ENCODE measurements at regions not wholly inside any gene's neighbourhood (a gene's known extent, or its start where the extent isn't known, plus 50 kb on each side); places are given as distances from the start of the nearest gene placed in this dataset.

DNA sequence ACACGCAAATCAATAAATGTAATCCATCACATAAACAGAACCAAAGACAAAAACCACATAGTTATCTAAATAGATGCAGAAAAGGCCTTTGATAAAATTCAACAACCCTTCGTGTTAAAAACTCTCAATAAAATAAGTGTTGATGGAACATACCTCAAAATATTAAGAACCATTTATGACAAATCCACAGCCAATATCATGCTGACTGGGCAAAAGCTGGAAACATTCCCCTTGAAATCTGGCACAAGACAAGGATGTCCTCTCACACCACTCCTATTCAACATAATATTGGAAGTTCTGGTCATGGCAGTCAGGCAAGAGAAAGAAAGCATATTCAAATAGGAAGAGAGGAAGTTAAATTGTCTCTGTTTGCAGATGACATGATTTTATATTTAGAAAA, 1946.3 kb upstream of the CDH9 start:
- TF ChIP-seq, protein P1, sequence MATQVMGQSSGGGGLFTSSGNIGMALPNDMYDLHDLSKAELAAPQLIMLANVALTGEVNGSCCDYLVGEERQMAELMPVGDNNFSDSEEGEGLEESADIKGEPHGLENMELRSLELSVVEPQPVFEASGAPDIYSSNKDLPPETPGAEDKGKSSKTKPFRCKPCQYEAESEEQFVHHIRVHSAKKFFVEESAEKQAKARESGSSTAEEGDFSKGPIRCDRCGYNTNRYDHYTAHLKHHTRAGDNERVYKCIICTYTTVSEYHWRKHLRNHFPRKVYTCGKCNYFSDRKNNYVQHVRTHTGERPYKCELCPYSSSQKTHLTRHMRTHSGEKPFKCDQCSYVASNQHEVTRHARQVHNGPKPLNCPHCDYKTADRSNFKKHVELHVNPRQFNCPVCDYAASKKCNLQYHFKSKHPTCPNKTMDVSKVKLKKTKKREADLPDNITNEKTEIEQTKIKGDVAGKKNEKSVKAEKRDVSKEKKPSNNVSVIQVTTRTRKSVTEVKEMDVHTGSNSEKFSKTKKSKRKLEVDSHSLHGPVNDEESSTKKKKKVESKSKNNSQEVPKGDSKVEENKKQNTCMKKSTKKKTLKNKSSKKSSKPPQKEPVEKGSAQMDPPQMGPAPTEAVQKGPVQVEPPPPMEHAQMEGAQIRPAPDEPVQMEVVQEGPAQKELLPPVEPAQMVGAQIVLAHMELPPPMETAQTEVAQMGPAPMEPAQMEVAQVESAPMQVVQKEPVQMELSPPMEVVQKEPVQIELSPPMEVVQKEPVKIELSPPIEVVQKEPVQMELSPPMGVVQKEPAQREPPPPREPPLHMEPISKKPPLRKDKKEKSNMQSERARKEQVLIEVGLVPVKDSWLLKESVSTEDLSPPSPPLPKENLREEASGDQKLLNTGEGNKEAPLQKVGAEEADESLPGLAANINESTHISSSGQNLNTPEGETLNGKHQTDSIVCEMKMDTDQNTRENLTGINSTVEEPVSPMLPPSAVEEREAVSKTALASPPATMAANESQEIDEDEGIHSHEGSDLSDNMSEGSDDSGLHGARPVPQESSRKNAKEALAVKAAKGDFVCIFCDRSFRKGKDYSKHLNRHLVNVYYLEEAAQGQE (IDR thresholded peaks at IDR 0.05; ENCODE audit: unreplicated experiment): no peak
- TF ChIP-seq, protein P2, sequence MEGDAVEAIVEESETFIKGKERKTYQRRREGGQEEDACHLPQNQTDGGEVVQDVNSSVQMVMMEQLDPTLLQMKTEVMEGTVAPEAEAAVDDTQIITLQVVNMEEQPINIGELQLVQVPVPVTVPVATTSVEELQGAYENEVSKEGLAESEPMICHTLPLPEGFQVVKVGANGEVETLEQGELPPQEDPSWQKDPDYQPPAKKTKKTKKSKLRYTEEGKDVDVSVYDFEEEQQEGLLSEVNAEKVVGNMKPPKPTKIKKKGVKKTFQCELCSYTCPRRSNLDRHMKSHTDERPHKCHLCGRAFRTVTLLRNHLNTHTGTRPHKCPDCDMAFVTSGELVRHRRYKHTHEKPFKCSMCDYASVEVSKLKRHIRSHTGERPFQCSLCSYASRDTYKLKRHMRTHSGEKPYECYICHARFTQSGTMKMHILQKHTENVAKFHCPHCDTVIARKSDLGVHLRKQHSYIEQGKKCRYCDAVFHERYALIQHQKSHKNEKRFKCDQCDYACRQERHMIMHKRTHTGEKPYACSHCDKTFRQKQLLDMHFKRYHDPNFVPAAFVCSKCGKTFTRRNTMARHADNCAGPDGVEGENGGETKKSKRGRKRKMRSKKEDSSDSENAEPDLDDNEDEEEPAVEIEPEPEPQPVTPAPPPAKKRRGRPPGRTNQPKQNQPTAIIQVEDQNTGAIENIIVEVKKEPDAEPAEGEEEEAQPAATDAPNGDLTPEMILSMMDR (conservative IDR thresholded peaks at IDR 0.05; ENCODE audit: low read depth in 2 of 2): no peak
- no peak for TF ChIP-seq EZH2 (IDR thresholded peaks at IDR 0.05; ENCODE audit: low read depth, unreplicated experiment)
- TF ChIP-seq JUNB (IDR thresholded peaks at IDR 0.05; ENCODE audit: unreplicated experiment): no peak
- no peak for TF ChIP-seq POLR2AphosphoS5 (IDR thresholded peaks at IDR 0.05; ENCODE audit: low read depth)

Data from GM23338 (cell line).